Naive thymus-derived CD8-positive, alpha-beta T cell (primary cell): ENCODE measurements at regions not wholly inside any gene's neighbourhood (a gene's known extent, or its start where the extent isn't known, plus 50 kb on each side); places are given as distances from the start of the nearest gene placed in this dataset.

Source experiments
- ATAC-seq, 2 donors: fragments of 150-1000 bp; cut with Tn5 transposase in 1 of 2; sonication (Bioruptor Pico), chemical (Tn5 transposase) in 1 of 2; 1 replicate in 1 of 2; 2 replicates in 1 of 2; pipeline ENCODE4 v1.10.0; 2021; ENCODE audit warnings: mild to moderate bottlenecking in 2 of 2, moderate library complexity in 2 of 2
- POLR2A ChIA-PET: fragments of 350-600 bp; sonication (Branson Sonifier 250); formaldehyde crosslinking; loops from one replicate; lab custom pipeline; 2021; ENCODE audit warnings: antibody characterized with exemption; lab: Charles Lee
- DNase-seq, 10 donors: peaks; one replicate each; pipeline versions ENCODE4 v3.0.0 to v3.0.0-alpha.2; 2020 to 2022
- H3K27ac Mint-ChIP-seq, 10 donors: one replicate each; pipeline ENCODE4 v1.8.0; 2020 to 2022; ENCODE audit warnings: mild to moderate bottlenecking in 10 of 10, mixed read lengths in 10 of 10, moderate library complexity in 4 of 10, inconsistent platforms in 1 of 10
- H3K27me3 Mint-ChIP-seq, 5 donors: one replicate each; pipeline ENCODE4 v1.8.0; 2021 to 2022; ENCODE audit warnings: mixed read lengths in 5 of 5
- H3K36me3 Mint-ChIP-seq, 3 donors: one replicate each; pipeline ENCODE4 v1.8.0; 2020 to 2022; ENCODE audit warnings: mixed read lengths in 3 of 3, mild to moderate bottlenecking in 2 of 3, inconsistent platforms in 1 of 3
- H3K4me1 Mint-ChIP-seq, 4 donors: one replicate each; pipeline ENCODE4 v1.8.0; 2021 to 2022; ENCODE audit warnings: mixed read lengths in 4 of 4
- H3K4me3 Mint-ChIP-seq, 10 donors: one replicate each; pipeline ENCODE4 v1.8.0; 2020 to 2022; ENCODE audit warnings: mild to moderate bottlenecking in 10 of 10, mixed read lengths in 10 of 10, moderate library complexity in 6 of 10, inconsistent platforms in 1 of 10
- H3K9me3 Mint-ChIP-seq, 9 donors: one replicate each; pipeline ENCODE4 v1.8.0; 2020 to 2022; ENCODE audit warnings: mixed read lengths in 9 of 9, mild to moderate bottlenecking in 3 of 9, inconsistent platforms in 1 of 9, moderate library complexity in 1 of 9

DNA sequence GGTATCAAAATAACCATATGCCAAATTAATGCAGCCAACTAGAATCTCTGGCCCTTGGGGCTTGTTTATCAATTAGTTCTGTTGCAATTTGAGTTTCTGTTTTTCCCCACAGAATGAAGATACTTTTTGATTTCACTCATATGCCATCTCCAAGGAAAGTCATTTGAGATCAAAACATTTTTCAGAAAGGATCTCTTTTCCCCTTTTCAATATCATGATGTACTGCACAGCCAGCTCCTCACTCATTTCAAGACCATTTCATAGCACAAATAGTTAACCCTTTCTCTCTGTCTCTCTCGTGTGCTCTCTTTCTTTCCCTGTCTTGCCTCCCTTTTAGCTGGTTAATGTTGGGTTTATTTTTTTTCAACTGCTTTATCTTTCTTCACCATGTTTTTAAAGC, 387.3 kb downstream of the STK39 start:
- Mint-ChIP-seq H3K36me3 (no peaks in the 10 kb centered on the region), H3K4me3 (no peak overlapping the region), H3K27ac (no peak overlapping the region), H3K27me3 (peaks cover 0 to 4% (median 3%) of the 10 kb centered on the region in 5 donors), H3K9me3 (peaks cover 0 to 4% (median 0%) of the 10 kb centered on the region in 9 donors), H3K4me1 (no peaks in the 10 kb centered on the region)
- no peak for DNase-seq
- POLR2A ChIA-PET = no interaction called here
- ATAC-seq = no peak

DNA sequence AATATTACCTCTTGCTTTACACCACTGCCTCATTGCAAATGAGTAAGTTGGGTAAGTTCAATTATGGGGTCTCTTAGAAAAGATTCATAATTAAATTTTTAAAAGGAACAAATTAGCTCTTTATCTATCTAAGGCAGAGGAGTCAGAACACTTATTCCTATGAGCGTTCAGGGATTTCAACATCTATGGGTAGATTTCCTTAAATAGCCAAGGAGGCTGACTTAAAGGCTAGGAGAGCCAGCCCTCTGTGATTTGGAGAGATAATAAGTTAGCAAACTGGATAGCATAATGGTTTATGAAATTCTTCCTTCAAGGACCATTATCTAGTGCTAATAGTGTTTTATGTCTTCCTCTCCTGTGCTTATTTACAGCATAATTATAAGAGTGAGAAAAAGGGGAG, 387.7 kb downstream of the STK39 start:
- Mint-ChIP-seq H3K4me1 (no peaks in the 10 kb centered on the region), H3K27me3 (peaks cover 0 to 3% (median 2%) of the 10 kb centered on the region in 5 donors), H3K27ac (no peak overlapping the region), H3K9me3 (peaks cover 0 to 4% (median 0%) of the 10 kb centered on the region in 9 donors), H3K4me3 (no peak overlapping the region), H3K36me3 (no peaks in the 10 kb centered on the region)
- POLR2A ChIA-PET = no interaction called here
- ATAC-seq (no peak), DNase-seq (no peak)

DNA sequence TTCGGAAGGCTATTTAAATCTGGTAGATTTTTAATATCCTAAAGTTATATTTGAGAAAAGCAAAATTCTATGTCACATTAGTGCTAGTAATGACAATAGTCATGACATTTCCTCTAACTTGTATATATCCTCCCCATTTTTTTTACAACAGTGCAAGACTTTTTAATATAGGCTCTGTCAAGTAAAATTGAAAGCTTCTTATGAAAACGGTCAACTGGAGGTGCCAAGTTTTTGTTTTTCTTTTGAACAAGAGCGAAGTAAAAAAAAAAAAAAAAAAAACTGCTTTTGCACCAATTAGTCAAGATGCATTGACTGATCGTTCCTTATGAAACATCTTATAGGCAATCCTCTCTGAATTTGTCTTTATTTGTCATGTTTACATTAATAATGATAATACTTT, 389.3 kb downstream of the STK39 start:
- Mint-ChIP-seq H3K4me1 (no peaks in the 10 kb centered on the region), H3K36me3 (no peaks in the 10 kb centered on the region)
- POLR2A ChIA-PET = no interaction called here

DNA sequence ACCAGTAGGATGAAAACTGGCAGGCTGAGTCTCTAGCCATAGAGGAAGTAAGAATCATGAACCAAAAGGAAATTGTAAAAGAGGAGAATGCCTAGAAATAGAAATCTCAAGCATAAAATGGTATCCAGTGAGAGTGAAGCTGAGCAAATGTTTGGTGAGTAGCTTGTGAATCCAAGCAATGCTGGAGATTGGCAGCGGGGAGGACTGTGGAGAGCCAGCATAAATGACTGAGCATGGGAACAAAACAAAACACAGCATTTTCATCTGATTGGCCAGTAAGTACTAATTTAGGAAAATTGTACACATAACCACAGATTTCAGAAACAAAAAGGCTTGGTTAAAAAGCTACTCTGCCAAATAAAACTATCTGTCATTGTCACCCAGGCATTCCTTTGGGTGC, 390.0 kb downstream of the STK39 start:
- no peaks in the 10 kb centered on the region for H3K36me3 Mint-ChIP-seq
- POLR2A ChIA-PET = no interaction called here
- H3K27me3 Mint-ChIP-seq = peaks cover 0 to 3% (median 1%) of the 10 kb centered on the region in 5 donors
- H3K27ac Mint-ChIP-seq = no peak overlapping the region
- DNase-seq (no peak), ATAC-seq (no peak)
- no peaks in the 10 kb centered on the region for H3K4me1 Mint-ChIP-seq
- H3K4me3 Mint-ChIP-seq = no peak overlapping the region
- H3K9me3 Mint-ChIP-seq = no peaks in the 10 kb centered on the region

More for the DNA sequence above, 389.3 kb downstream of the STK39 start:
- no peak overlapping the region for H3K4me3 Mint-ChIP-seq
- ATAC-seq (no peak), DNase-seq (no peak)
- no peak overlapping the region for H3K27ac Mint-ChIP-seq
- peaks cover 0 to 3% (median 2%) of the 10 kb centered on the region in 5 donors for H3K27me3 Mint-ChIP-seq
- peaks cover 0 to 1% (median 0%) of the 10 kb centered on the region in 9 donors for H3K9me3 Mint-ChIP-seq

DNA sequence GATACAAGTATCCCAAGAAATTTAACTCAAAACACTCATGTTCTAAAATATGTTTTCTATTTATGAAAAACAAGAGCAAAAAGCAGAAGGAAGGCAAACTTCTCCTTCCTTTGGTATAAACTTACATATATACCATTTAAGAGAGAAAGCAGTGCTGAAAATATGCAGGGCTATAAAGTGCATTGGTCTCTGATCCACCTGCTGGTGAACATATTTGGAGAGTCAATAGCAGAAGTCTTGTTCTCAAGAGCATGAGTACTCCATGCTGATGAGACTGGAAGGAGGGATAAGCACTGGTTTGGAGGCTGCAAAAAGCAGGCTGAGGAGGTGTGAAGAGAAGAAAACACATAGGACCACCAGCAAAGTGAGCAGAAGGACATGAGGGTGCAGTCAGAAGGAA, 391.2 kb downstream of the STK39 start:
- Mint-ChIP-seq H3K27me3 (peaks cover 0 to 3% (median 3%) of the 10 kb centered on the region in 5 donors), H3K36me3 (no peaks in the 10 kb centered on the region), H3K27ac (no peak overlapping the region), H3K9me3 (no peaks in the 10 kb centered on the region), H3K4me3 (no peak overlapping the region), H3K4me1 (no peaks in the 10 kb centered on the region)
- POLR2A ChIA-PET = no interaction called here
- ATAC-seq = no peak
- DNase-seq = no peak

DNA sequence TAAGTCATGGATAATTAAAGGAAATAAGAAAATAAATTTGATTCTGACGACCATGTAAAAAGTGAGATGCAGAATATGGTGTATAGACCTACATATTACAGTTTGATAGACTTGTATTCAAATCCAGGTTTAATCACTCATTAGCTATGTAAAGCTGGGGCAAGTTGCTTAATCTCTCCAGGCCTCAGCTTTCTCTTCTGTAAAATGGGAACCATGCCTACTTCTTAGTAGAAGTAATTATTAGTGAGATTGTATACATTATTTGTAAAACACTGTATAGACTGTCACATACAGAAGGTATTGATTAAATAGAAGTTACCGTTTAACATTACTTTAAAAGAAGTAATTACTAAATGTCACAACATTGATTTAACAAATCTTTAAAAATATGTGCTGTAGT, 392.2 kb downstream of the STK39 start:
- H3K27ac Mint-ChIP-seq = no peak overlapping the region
- no peak for ATAC-seq
- no peaks in the 10 kb centered on the region for H3K4me1 Mint-ChIP-seq
- H3K27me3 Mint-ChIP-seq = peaks cover 0 to 3% (median 3%) of the 10 kb centered on the region in 5 donors
- no peak overlapping the region for H3K4me3 Mint-ChIP-seq
- DNase-seq = no peak
- POLR2A ChIA-PET = no interaction called here
- peaks cover 0 to 2% (median 0%) of the 10 kb centered on the region in 9 donors for H3K9me3 Mint-ChIP-seq
- no peaks in the 10 kb centered on the region for H3K36me3 Mint-ChIP-seq

DNA sequence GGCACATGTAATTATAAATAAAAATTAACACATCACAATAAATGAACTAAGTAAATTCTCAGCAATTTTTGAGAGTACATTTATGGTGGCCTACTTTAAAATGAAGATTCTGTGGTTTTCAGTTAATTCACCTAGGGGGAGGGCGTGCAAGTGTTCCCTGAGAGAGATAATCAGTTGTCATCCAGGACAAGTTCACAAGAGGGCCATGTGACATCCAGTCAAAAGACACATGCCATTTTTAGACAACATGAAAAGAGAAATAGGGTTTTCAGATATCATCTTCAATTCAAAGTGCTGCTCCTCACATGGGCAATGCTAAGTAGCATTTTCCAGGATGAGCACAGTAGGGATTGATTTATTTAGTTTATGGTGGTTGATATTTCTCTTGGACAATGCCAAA, 393.7 kb downstream of the STK39 start:
- Mint-ChIP-seq H3K36me3 (no peaks in the 10 kb centered on the region), H3K4me3 (no peak overlapping the region), H3K9me3 (peaks cover 0 to 4% (median 0%) of the 10 kb centered on the region in 9 donors), H3K27me3 (peaks cover 0 to 6% (median 5%) of the 10 kb centered on the region in 5 donors), H3K27ac (no peak overlapping the region), H3K4me1 (no peaks in the 10 kb centered on the region)
- ATAC-seq (no peak), DNase-seq (no peak)
- POLR2A ChIA-PET = no interaction called here

DNA sequence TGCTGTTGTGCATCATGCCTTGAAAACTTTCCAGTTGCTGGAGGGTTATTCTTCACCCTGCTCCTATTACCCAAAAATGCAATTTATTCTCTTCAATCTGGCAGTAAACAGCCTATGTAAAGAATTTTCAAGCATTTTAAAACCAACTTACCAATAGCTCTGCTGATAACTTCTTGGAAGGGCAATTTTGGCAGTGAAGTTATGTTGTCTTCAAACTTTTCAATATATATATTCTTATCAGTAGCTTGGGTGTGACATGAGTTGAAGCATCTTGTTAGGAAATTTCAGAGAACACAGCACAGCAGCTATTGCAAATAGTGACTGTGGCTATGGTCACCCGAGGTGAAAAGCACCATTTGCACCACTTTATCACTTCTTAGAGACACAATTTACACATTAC, 395.5 kb downstream of the STK39 start:
- no peak overlapping the region for H3K27ac Mint-ChIP-seq
- H3K27me3 Mint-ChIP-seq = peaks cover 0 to 14% (median 5%) of the 10 kb centered on the region in 5 donors
- no peaks in the 10 kb centered on the region for H3K4me1 Mint-ChIP-seq
- H3K4me3 Mint-ChIP-seq = no peak overlapping the region
- no peaks in the 10 kb centered on the region for H3K36me3 Mint-ChIP-seq
- DNase-seq (no peak), ATAC-seq (no peak)
- POLR2A ChIA-PET = no interaction called here
- H3K9me3 Mint-ChIP-seq = peaks cover 0 to 10% (median 0%) of the 10 kb centered on the region in 9 donors

DNA sequence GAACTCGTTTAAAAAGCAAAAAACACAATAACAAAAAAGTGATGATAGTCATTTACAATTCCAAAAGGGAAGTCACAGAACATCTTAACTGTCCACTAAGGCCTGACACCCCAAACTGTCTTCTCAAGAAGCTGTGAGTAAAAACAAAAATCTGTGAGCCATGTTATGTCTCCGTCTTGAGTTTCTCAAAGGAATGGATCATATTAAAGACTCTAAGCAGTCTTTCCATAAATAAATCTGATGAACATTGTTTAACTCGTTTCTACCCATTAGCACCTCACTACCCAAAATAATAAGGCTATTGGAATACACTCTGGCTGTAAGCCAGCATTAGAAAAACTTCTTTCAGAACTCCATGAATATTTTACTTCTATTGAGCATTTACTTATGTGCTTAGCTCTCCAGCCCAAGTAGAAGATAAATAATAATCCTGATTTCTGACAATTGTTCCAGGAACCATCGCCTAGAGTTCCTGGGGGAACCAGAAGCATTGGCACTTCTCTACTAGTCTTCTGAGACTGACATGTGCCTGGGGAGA, 396.0 kb downstream of the STK39 start:
- H3K4me1 Mint-ChIP-seq = no peaks in the 10 kb centered on the region
- peaks cover 4 to 18% (median 5%) of the 10 kb centered on the region in 5 donors for H3K27me3 Mint-ChIP-seq
- no peaks in the 10 kb centered on the region for H3K36me3 Mint-ChIP-seq
- no peak overlapping the region for H3K4me3 Mint-ChIP-seq
- no peak for ATAC-seq
- H3K9me3 Mint-ChIP-seq = peaks cover 0 to 10% (median 0%) of the 10 kb centered on the region in 9 donors
- POLR2A ChIA-PET = no interaction called here
- no peak for DNase-seq
- H3K27ac Mint-ChIP-seq = no peak overlapping the region

DNA sequence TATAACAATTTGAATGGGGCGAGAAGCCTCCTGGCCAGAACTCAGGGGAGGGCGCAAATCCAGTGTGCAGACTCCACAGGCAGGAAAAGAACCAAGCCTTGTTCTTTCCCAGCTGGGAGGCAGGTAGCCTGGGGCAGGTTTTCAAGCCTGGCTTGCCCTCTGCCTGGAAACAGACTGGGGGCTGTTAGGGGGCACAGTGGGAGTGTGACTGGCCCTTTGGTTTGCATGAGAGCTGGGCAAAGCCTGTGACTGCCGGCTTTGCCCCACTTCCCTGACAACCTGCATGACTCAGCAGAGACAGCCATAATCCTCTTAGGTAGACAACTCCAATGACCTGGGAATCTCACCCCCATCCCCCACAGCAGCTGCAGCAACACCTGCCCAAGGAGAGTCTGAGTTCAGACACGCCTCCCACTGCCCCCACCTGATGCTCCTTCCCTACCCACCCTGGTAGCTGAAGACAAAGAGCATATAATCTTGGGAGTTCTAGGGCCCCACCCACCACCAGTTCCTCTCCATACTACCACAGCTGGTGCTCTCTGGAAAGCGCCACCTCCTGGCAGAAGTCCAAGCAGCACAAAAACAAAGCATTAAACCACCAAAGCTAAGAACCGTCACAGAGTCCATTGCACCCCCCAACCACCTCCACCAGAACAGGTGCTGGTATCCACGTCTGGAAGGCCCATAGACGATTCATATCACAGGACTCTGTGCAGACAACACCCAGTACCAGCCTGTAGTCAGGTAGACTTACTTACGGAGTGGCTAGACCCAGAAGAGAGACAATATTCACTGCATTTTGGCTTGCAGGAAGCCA, 402.5 kb downstream of the STK39 start:
- Mint-ChIP-seq H3K27ac (no peak overlapping the region), H3K4me3 (no peak overlapping the region), H3K27me3 (peaks cover 3 to 40% (median 12%) of the 10 kb centered on the region in 5 donors), H3K4me1 (no peaks in the 10 kb centered on the region), H3K9me3 (peaks cover 0 to 10% (median 0%) of the 10 kb centered on the region in 9 donors), H3K36me3 (no peaks in the 10 kb centered on the region)
- no peak for DNase-seq
- ATAC-seq = no peak
- POLR2A ChIA-PET = no interaction called here

DNA sequence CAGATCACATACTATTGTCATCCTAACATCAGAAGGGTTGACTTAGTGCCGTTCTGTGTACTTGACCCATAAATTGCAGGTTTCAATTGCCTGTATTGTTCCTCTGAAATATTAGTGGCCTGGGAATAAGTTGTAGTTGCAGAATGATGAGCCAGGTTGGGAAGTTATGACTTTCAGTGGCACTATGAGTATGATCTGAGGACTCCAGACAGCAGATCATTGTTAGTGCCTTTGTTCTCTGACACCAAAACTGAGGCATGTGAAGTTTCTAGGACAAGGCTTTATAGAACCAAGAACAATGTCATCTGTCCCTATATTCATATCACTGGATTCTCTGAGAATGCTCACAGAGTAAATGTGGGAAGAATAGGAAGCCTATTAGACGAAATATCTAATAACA, 403.7 kb downstream of the STK39 start:
- no peak overlapping the region for H3K27ac Mint-ChIP-seq
- H3K4me3 Mint-ChIP-seq = no peak overlapping the region
- peaks cover 3 to 37% (median 12%) of the 10 kb centered on the region in 5 donors for H3K27me3 Mint-ChIP-seq
- no peaks in the 10 kb centered on the region for H3K4me1 Mint-ChIP-seq
- no peak for ATAC-seq
- POLR2A ChIA-PET = no interaction called here
- no peaks in the 10 kb centered on the region for H3K36me3 Mint-ChIP-seq
- no peak for DNase-seq
- H3K9me3 Mint-ChIP-seq = peaks cover 0 to 10% (median 0%) of the 10 kb centered on the region in 9 donors

DNA sequence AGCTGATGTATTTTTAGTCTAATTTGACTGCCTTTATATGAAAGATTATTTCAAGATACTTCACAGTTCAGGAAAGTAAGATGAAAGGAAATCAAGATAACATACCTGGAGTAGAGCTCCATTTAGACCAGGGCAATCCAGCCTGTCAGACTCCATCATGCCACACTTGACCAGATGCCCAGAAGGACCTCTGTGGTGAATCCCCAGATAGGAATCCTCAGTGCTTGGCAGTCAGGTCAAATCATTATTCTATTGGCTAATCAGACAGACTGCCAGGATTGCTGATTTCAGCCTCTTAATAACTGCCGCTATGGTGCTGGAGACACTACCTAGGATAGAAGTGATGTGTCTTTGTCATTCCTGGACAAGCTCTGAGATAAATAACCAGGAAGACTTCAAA, 404.2 kb downstream of the STK39 start:
- Mint-ChIP-seq H3K4me3 (no peak overlapping the region), H3K27me3 (peaks cover 3 to 36% (median 12%) of the 10 kb centered on the region in 5 donors), H3K9me3 (peaks cover 0 to 10% (median 0%) of the 10 kb centered on the region in 9 donors), H3K4me1 (no peaks in the 10 kb centered on the region), H3K27ac (no peak overlapping the region), H3K36me3 (no peaks in the 10 kb centered on the region)
- no peak for DNase-seq
- ATAC-seq = no peak
- POLR2A ChIA-PET = no interaction called here

DNA sequence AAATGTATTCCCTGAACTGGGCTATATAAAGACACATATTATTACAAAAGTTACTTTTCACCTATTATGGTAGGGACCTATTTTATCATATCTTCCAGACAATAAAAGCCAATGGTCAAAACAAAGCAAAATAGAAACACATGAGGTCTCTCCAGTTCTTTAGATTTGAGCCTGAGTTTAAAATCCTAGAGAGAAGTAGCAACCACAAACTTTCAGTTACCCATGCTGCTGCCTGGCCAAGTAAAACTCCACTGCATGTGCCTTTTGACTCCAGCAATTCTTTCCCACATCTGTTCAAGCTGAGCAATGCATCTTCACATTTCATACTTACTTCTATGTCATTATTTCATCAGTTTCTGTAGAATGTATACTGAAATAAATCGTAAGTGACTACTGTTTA, 405.3 kb downstream of the STK39 start:
- H3K9me3 Mint-ChIP-seq = peaks cover 0 to 4% (median 0%) of the 10 kb centered on the region in 9 donors
- POLR2A ChIA-PET = no interaction called here
- ATAC-seq (no peak), DNase-seq (no peak)
- H3K27ac Mint-ChIP-seq = no peak overlapping the region
- no peaks in the 10 kb centered on the region for H3K36me3 Mint-ChIP-seq
- no peak overlapping the region for H3K4me3 Mint-ChIP-seq
- H3K27me3 Mint-ChIP-seq = peaks cover 3 to 35% (median 11%) of the 10 kb centered on the region in 5 donors
- no peaks in the 10 kb centered on the region for H3K4me1 Mint-ChIP-seq
